HG03175 (cell line): ENCODE measurements at regions not wholly inside any gene's neighbourhood (a gene's known extent, or its start where the extent isn't known, plus 50 kb on each side); places are given as distances from the start of the nearest gene placed in this dataset.
"Not testable (repeated sequence)": the region's sequence is repeated elsewhere in the genome, so short reads cannot be mapped to it uniquely, and the experiment has no call there.

Experiments used
- ATAC-seq: cut with Tn5 transposase; IDR thresholded peaks from one replicate; pipeline ENCODE4 v1.9.1; 2021; ENCODE audit warnings: mild to moderate bottlenecking, moderate library complexity; ENCODE audit not compliant: unreplicated experiment

GRCh38 chr4:12028258-12028657, 599.6 kb upstream of the HS3ST1 start:
- ATAC-seq, result no peak

GRCh38 chr4:12022409-12022808, 593.7 kb upstream of the HS3ST1 start:
- ATAC-seq, result no peak

- no peak for ATAC-seq
These were observed 588.0 kb upstream of the HS3ST1 start for GRCh38 chr4:12016729-12017128.

- ATAC-seq, result no peak
These were observed 576.8 kb upstream of the HS3ST1 start for GRCh38 chr4:12005471-12005870.

GRCh38 chr4:11996581-11996980, 567.9 kb upstream of the HS3ST1 start:
- not testable (repeated sequence) for ATAC-seq

- no peak for ATAC-seq
These were observed 548.1 kb upstream of the HS3ST1 start for GRCh38 chr4:11976726-11977263.

GRCh38 chr4:11973270-11973669, 544.6 kb upstream of the HS3ST1 start:
- no peak for ATAC-seq

GRCh38 chr4:11970754-11971153, 542.1 kb upstream of the HS3ST1 start:
- no peak for ATAC-seq

- ATAC-seq, result no peak
These were observed 538.1 kb upstream of the HS3ST1 start for GRCh38 chr4:11966782-11967181.

- ATAC-seq, result no peak
These were observed 525.4 kb upstream of the HS3ST1 start for GRCh38 chr4:11954093-11954492.

- no peak for ATAC-seq
These were observed 520.7 kb upstream of the HS3ST1 start for GRCh38 chr4:11949355-11949754.

GRCh38 chr4:11947629-11948028, 518.9 kb upstream of the HS3ST1 start:
- not testable (repeated sequence) for ATAC-seq

- ATAC-seq, result no peak
These were observed 509.2 kb upstream of the HS3ST1 start for GRCh38 chr4:11937941-11938340.

- no peak for ATAC-seq
These were observed 502.6 kb upstream of the HS3ST1 start for GRCh38 chr4:11931266-11931820.

GRCh38 chr4:11929080-11929479, 500.4 kb upstream of the HS3ST1 start:
- ATAC-seq, result no peak

GRCh38 chr4:11919316-11919715, 490.6 kb upstream of the HS3ST1 start:
- ATAC-seq, result no peak

- no peak for ATAC-seq
These were observed 485.7 kb upstream of the HS3ST1 start for GRCh38 chr4:11914406-11914805.

- no peak for ATAC-seq
These were observed 484.2 kb upstream of the HS3ST1 start for GRCh38 chr4:11912886-11913285.

GRCh38 chr4:11910812-11911211, 482.1 kb upstream of the HS3ST1 start:
- ATAC-seq, result no peak

- no peak for ATAC-seq
These were observed 480.0 kb upstream of the HS3ST1 start for GRCh38 chr4:11908712-11909111.

- ATAC-seq, result no peak
These were observed 479.5 kb upstream of the HS3ST1 start for GRCh38 chr4:11908205-11908604.

GRCh38 chr4:11904846-11905739, 476.4 kb upstream of the HS3ST1 start:
- ATAC-seq, result no peak
